ENCODE measurements at regions not wholly inside any gene's neighbourhood (a gene's known extent, or its start where the extent isn't known, plus 50 kb on each side); places are given as distances from the start of the nearest gene placed in this dataset.
A peak's percentile ranks its signal among the peaks of the same experiment; 100 is the strongest.

GRCh38 chr20:7161690-7162089, 394.2 kb downstream of the BMP2 start:
- Histone ChIP-seq H3K27me3 (ENCODE audit: control insufficient read depth, insufficient read depth, low read length) (no peaks in the 10 kb centered on the region), H3K36me3 (ENCODE audit: control insufficient read depth, insufficient read depth, low read length) (no peaks in the 10 kb centered on the region), H3K4me1 (ENCODE audit: control insufficient read depth, insufficient read depth, low read length) (no peaks in the 10 kb centered on the region), H3K27ac (ENCODE audit: low read length) (no peak overlapping the region), H3K4me3 (ENCODE audit: low read depth in 2 of 2, low read length in 2 of 2) (no peak overlapping the region), H3K9me3 (ENCODE audit: control insufficient read depth, insufficient read depth, low read depth, low read length) (no peaks in the 10 kb centered on the region)
- POLR2A ChIA-PET, result no interaction called here
- in situ Hi-C loops (cut with HindIII; ENCODE audit: low pct_unique_long_range_greater_than_20kb, low sequenced_read_pairs) (no loop called here), intact Hi-C loops (cut with micrococcal nuclease; ENCODE audit: unreplicated experiment) (no loop called here)
- ATAC-seq, result no peak
- DNase-seq (ENCODE audit: low read depth, low spot score), result no peak
- TF ChIP-seq REST (IDR thresholded peaks at IDR 0.05; ENCODE audit: insufficient read depth in 1 of 2, low read depth in 2 of 2, low read length in 1 of 2) (no peak), CTCF (IDR thresholded peaks at IDR 0.05) (peak; percentile 15; the same call in 1 of the 2 replicates), SIN3A (IDR thresholded peaks at IDR 0.05; ENCODE audit: borderline replicate concordance, insufficient read depth, low read depth, low read length) (no peak), POLR2AphosphoS5 (IDR thresholded peaks at IDR 0.05; ENCODE audit: low read depth, low read length) (no peak), TCF7L2 (IDR thresholded peaks at IDR 0.05; ENCODE audit: low read depth, low read length) (no peak)
- CTCF ChIA-PET, result interaction anchor here (0.6 kb wide), 1 partner anchor 337 kb away, joined by 3 read pairs; no protein-coding TSS in a partner anchor
- no TSS peak for BruUV-seq (replicated peaks)

- no TSS peak for BruUV-seq (replicated peaks)
- H3K9me3 ChIP-seq (ENCODE audit: control insufficient read depth, insufficient read depth, low read depth, low read length), result no peaks in the 10 kb centered on the region
- no peak overlapping the region for H3K27ac ChIP-seq (ENCODE audit: low read length)
- no peaks in the 10 kb centered on the region for H3K36me3 ChIP-seq (ENCODE audit: control insufficient read depth, insufficient read depth, low read length)
- H3K4me1 ChIP-seq (ENCODE audit: control insufficient read depth, insufficient read depth, low read length), result no peaks in the 10 kb centered on the region
- H3K27me3 ChIP-seq (ENCODE audit: control insufficient read depth, insufficient read depth, low read length), result no peaks in the 10 kb centered on the region
- DNase-seq (ENCODE audit: low read depth, low spot score), result no peak
- in situ Hi-C loops (cut with HindIII; ENCODE audit: low pct_unique_long_range_greater_than_20kb, low sequenced_read_pairs), result no loop called here
- ChIA-PET CTCF (no interaction called here), POLR2A (no interaction called here)
- H3K4me3 ChIP-seq (ENCODE audit: low read depth in 2 of 2, low read length in 2 of 2), result no peak overlapping the region
- TF ChIP-seq CTCF (IDR thresholded peaks at IDR 0.05), result no peak
- no peak for TF ChIP-seq SIN3A (IDR thresholded peaks at IDR 0.05; ENCODE audit: borderline replicate concordance, insufficient read depth, low read depth, low read length)
- TF ChIP-seq TCF7L2 (IDR thresholded peaks at IDR 0.05; ENCODE audit: low read depth, low read length), result no peak
- no peak for TF ChIP-seq REST (IDR thresholded peaks at IDR 0.05; ENCODE audit: insufficient read depth in 1 of 2, low read depth in 2 of 2, low read length in 1 of 2)
- TF ChIP-seq POLR2AphosphoS5 (IDR thresholded peaks at IDR 0.05; ENCODE audit: low read depth, low read length), result no peak
- intact Hi-C loops (cut with micrococcal nuclease; ENCODE audit: unreplicated experiment), result no loop called here
- no peak for ATAC-seq
Observed at GRCh38 chr20:7171911-7172310, 404.4 kb downstream of the BMP2 start.

Data from Panc1 (cell line).